IMR-90 (cell line): ENCODE measurements at regions not wholly inside any gene's neighbourhood (a gene's known extent, or its start where the extent isn't known, plus 50 kb on each side); places are given as distances from the start of the nearest gene placed in this dataset.

Experiments used
- ATAC-seq: fragments of 200-7000 bp; cut with Tn5 transposase; 2 replicates; pipeline ENCODE4 v1.9.1; 2020; ENCODE audit warnings: low read depth, mild to moderate bottlenecking, moderate library complexity
- BruUV-seq: library from RNA; stranded (reverse); fragments of 400-500 nt; replicated peaks from 2 replicates; lab custom pipeline; 2021; lab: Mats Ljungman, UMichigan
- CTCF ChIA-PET: fragments of 300-600 bp; formaldehyde crosslinking; extraction: SDS; loops from one replicate; lab custom pipeline; 2021; ENCODE audit warnings: antibody characterized with exemption; lab: Yijun Ruan, JAX
- POLR2A ChIA-PET: fragments of 300-600 bp; sonication (Branson Sonifier 250); formaldehyde crosslinking; loops from one replicate; lab custom pipeline; 2022; ENCODE audit warnings: antibody characterized with exemption; ENCODE audit not compliant: unreplicated experiment; lab: Charles Lee
- DNase-seq: peaks from one replicate; pipeline ENCODE4 v3.0.0; 2013
- H2AFZ ChIP-seq: replicated peaks from 2 replicates; pipeline ENCODE3; 2013; ENCODE audit warnings: low read length, mild to moderate bottlenecking; ENCODE audit not compliant: poor library complexity
- H2AK5ac ChIP-seq: 2 replicates; pipeline ENCODE4 v1.6.1; 2013; ENCODE audit warnings: low read depth, low read length, inconsistent platforms
- H2AK9ac ChIP-seq: replicated peaks from 2 replicates; pipeline ENCODE3; 2013; ENCODE audit warnings: mild to moderate bottlenecking, low read depth, low read length, moderate library complexity; ENCODE audit not compliant: poor library complexity
- H2BK120ac ChIP-seq: 2 replicates; pipeline ENCODE4 v1.6.1; 2013; ENCODE audit warnings: low read depth, low read length, inconsistent platforms
- H2BK15ac ChIP-seq: 3 replicates; pipeline ENCODE4 v1.6.1; 2013; ENCODE audit warnings: low read depth, low read length, inconsistent platforms
- H2BK20ac ChIP-seq: 2 replicates; pipeline ENCODE4 v1.6.1; 2013; ENCODE audit warnings: low read depth, mild to moderate bottlenecking, inconsistent platforms, low read length, moderate library complexity
- H2BK5ac ChIP-seq: 2 replicates; pipeline ENCODE4 v1.6.1; 2013; ENCODE audit warnings: mild to moderate bottlenecking, low read depth, low read length, inconsistent platforms; ENCODE audit not compliant: poor library complexity, severe bottlenecking
- H3K14ac ChIP-seq: replicated peaks from 2 replicates; pipeline ENCODE4 v1.6.1; 2013; ENCODE audit warnings: low read depth, low read length, inconsistent platforms
- H3K18ac ChIP-seq: 2 replicates; pipeline ENCODE4 v1.6.1; 2013; ENCODE audit warnings: low read depth, low read length, control low read depth
- H3K23ac ChIP-seq: 2 replicates; pipeline ENCODE4 v1.6.1; 2013; ENCODE audit warnings: low read depth, low read length, inconsistent platforms
- H3K27ac ChIP-seq: 2 replicates; pipeline ENCODE4 v1.5.1; 2013; ENCODE audit warnings: mild to moderate bottlenecking, control low read depth, low read length; ENCODE audit not compliant: insufficient read depth
- H3K27me3 ChIP-seq: 2 replicates; pipeline ENCODE4 v1.6.1; 2013; ENCODE audit warnings: low read length; ENCODE audit not compliant: control insufficient read depth, insufficient read depth
- H3K36me3 ChIP-seq: 2 replicates; pipeline ENCODE4 v1.6.1; 2013; ENCODE audit warnings: low read length, mixed read lengths; ENCODE audit not compliant: control insufficient read depth, insufficient read depth
- H3K4ac ChIP-seq: 2 replicates; pipeline ENCODE4 v1.6.1; 2013; ENCODE audit warnings: low read depth, low read length, inconsistent platforms
- H3K4me1 ChIP-seq: 2 replicates; pipeline ENCODE4 v1.6.1; 2013; ENCODE audit warnings: low read length, mixed read lengths; ENCODE audit not compliant: control insufficient read depth, insufficient read depth
- H3K4me2 ChIP-seq: 2 replicates; pipeline ENCODE4 v1.6.1; 2013; ENCODE audit warnings: low read depth, mild to moderate bottlenecking, control low read depth, low read length, moderate library complexity
- H3K4me3 ChIP-seq: 2 replicates; pipeline ENCODE4 v1.5.1; 2013; ENCODE audit warnings: low read depth, mild to moderate bottlenecking, control low read depth, low read length, moderate library complexity; ENCODE audit not compliant: insufficient read depth
- H3K56ac ChIP-seq: 2 replicates; pipeline ENCODE4 v1.6.1; 2013; ENCODE audit warnings: low read length, inconsistent platforms; ENCODE audit not compliant: insufficient read depth; ENCODE audit errors: extremely low read depth
- H3K79me1 ChIP-seq, 2 experiments: 2 replicates each; pipeline ENCODE4 v1.6.1; 2013; ENCODE audit warnings: low read length in 2 of 2, inconsistent platforms in 1 of 2, low read depth in 1 of 2
- H3K9ac ChIP-seq: 2 replicates; pipeline ENCODE4 v1.6.1; 2013; ENCODE audit warnings: low read depth, low read length, control low read depth
- H3K9me1 ChIP-seq: 2 replicates; pipeline ENCODE4 v1.6.1; 2013; ENCODE audit warnings: low read length, inconsistent platforms; ENCODE audit not compliant: insufficient read depth
- H3K9me3 ChIP-seq: 2 replicates; pipeline ENCODE4 v1.6.1; 2013; ENCODE audit warnings: low read length; ENCODE audit not compliant: control insufficient read depth, insufficient read depth
- H4K20me1 ChIP-seq: 2 replicates; pipeline ENCODE4 v1.6.1; 2013; ENCODE audit warnings: low read length, inconsistent platforms; ENCODE audit not compliant: insufficient read depth
- H4K5ac ChIP-seq: 2 replicates; pipeline ENCODE4 v1.6.1; 2013; ENCODE audit warnings: mild to moderate bottlenecking, low read depth, low read length, control low read depth
- H4K8ac ChIP-seq, 2 experiments: 2 replicates each; pipeline ENCODE4 v1.6.1; 2013; ENCODE audit warnings: low read depth in 2 of 2, low read length in 2 of 2, control low read depth in 1 of 2, inconsistent platforms in 1 of 2
- H4K91ac ChIP-seq: 2 replicates; pipeline ENCODE4 v1.6.1; 2013; ENCODE audit warnings: low read depth, low read length, inconsistent platforms; ENCODE audit not compliant: insufficient read depth
- BHLHE40 ChIP-seq: fragments of 150-350 bp; IDR thresholded peaks from 2 replicates; pipeline ENCODE4 v1.6.1; 2016; ENCODE audit warnings: mild to moderate bottlenecking, low read depth, low read length
- CEBPB ChIP-seq: IDR thresholded peaks from 2 replicates; pipeline ENCODE4 v1.6.1; 2012; ENCODE audit warnings: low read depth, low read length, improper control_type of control experiment
- CHD1 ChIP-seq: IDR thresholded peaks from 2 replicates; pipeline ENCODE4 v1.6.1; 2012; ENCODE audit warnings: low read depth, low read length, improper control_type of control experiment
- CTCF ChIP-seq: conservative IDR thresholded peaks from 2 replicates; pipeline ENCODE4 v1.5.1; 2012; ENCODE audit warnings: mild to moderate bottlenecking, low read depth, low read length, improper control_type of control experiment
- ELK1 ChIP-seq: fragments of 150-350 bp; IDR thresholded peaks from 2 replicates; pipeline ENCODE4 v1.6.1; 2016; ENCODE audit warnings: low read depth, mild to moderate bottlenecking, low read length, moderate library complexity, borderline replicate concordance
- FOS ChIP-seq: fragments of 150-350 bp; IDR thresholded peaks from 2 replicates; pipeline ENCODE4 v1.6.1; 2016; ENCODE audit warnings: low read depth, low read length
- MAFK ChIP-seq: IDR thresholded peaks from 2 replicates; pipeline ENCODE4 v1.6.1; 2012; ENCODE audit warnings: low read depth, low read length, improper control_type of control experiment
- MAZ ChIP-seq: IDR thresholded peaks from 2 replicates; pipeline ENCODE4 v1.6.1; 2012; ENCODE audit warnings: low read depth, mild to moderate bottlenecking, low read length, improper control_type of control experiment, moderate library complexity, borderline replicate concordance
- MXI1 ChIP-seq: IDR thresholded peaks from 2 replicates; pipeline ENCODE4 v1.6.1; 2012; ENCODE audit warnings: low read depth, mild to moderate bottlenecking, low read length, moderate library complexity, borderline replicate concordance
- NFE2L2 ChIP-seq: fragments of 150-350 bp; IDR thresholded peaks from 2 replicates; pipeline ENCODE4 v1.6.1; 2016; ENCODE audit warnings: low read depth, mild to moderate bottlenecking, low read length
- POLR2A ChIP-seq: IDR thresholded peaks from 2 replicates; pipeline ENCODE4 v1.6.1; 2012; ENCODE audit warnings: mild to moderate bottlenecking, low read depth, low read length
- RAD21 ChIP-seq: IDR thresholded peaks from 2 replicates; pipeline ENCODE4 v1.6.1; 2012; ENCODE audit warnings: low read length, improper control_type of control experiment
- RCOR1 ChIP-seq: IDR thresholded peaks from 2 replicates; pipeline ENCODE4 v1.6.1; 2012; ENCODE audit warnings: mild to moderate bottlenecking, low read length, improper control_type of control experiment; ENCODE audit not compliant: insufficient replicate concordance
- RFX5 ChIP-seq: IDR thresholded peaks from 2 replicates; pipeline ENCODE4 v1.8.0; 2012; ENCODE audit warnings: low read depth, mild to moderate bottlenecking, low read length, moderate library complexity
- SMC3 ChIP-seq: fragments of 150-350 bp; IDR thresholded peaks from 2 replicates; pipeline ENCODE4 v1.6.1; 2016; ENCODE audit warnings: low read depth, mild to moderate bottlenecking, antibody characterized with exemption, low read length, moderate library complexity
- USF2 ChIP-seq: fragments of 150-350 bp; IDR thresholded peaks from 2 replicates; pipeline ENCODE4 v1.6.1; 2017; ENCODE audit warnings: mild to moderate bottlenecking, antibody characterized with exemption, low read length, low read depth
- WGBS, 2 experiments: methylation state at CpG; one replicate each; pipeline versions ENCODE4 v1.1.5 to v1.1.7; 2013; ENCODE audit warnings: missing lambda C conversion rate in 2 of 2; ENCODE audit not compliant: insufficient read length in 1 of 2; ENCODE audit errors: extremely low coverage in 2 of 2; 5-methylcytosine and 5-hydroxymethylcytosine counted together
- dilution Hi-C: fragments of 300-500 bp; cut with HindIII; formaldehyde crosslinking; loops from one replicate; pipeline ENCODE4 v1.14.3; 2018; ENCODE audit warnings: low sequenced_read_pairs; ENCODE audit not compliant: unreplicated experiment
- in situ Hi-C: fragments of 300-500 bp; cut with MboI; formaldehyde crosslinking; loops from 3 replicates; pipeline ENCODE4 v1.14.3; 2019; ENCODE audit warnings: low sequenced_read_pairs, inconsistent platforms, mixed read lengths
- intact Hi-C: fragments of 100-400 bp; cut with micrococcal nuclease; formaldehyde crosslinking; loops from 2 replicates; pipeline ENCODE4 v1.10.0; 2022

- Histone ChIP-seq H3K36me3 (no peaks in the 10 kb centered on the region), H2AK9ac (no peak overlapping the region), H2BK20ac (no peak overlapping the region), H4K91ac (no peak overlapping the region), H3K27ac (no peak overlapping the region), H3K27me3 (no peaks in the 10 kb centered on the region), H2AFZ (no peak overlapping the region), H4K8ac (no peak overlapping the region), H2AK5ac (no peak overlapping the region), H2BK120ac (no peak overlapping the region), H2BK15ac (no peak overlapping the region), H3K9ac (no peak overlapping the region), H3K4ac (no peak overlapping the region), H3K4me2 (no peak overlapping the region), H4K5ac (no peak overlapping the region), H3K4me1 (no peaks in the 10 kb centered on the region), H3K4me3 (no peak overlapping the region), H3K23ac (no peak overlapping the region), H3K18ac (no peak overlapping the region), H3K14ac (no peak overlapping the region), H3K79me1 (no peaks in the 10 kb centered on the region), H4K20me1 (no peaks in the 10 kb centered on the region), H3K9me3 (peaks cover 5% of the 10 kb centered on the region), H3K9me1 (no peaks in the 10 kb centered on the region), H2BK5ac (no peak overlapping the region), H3K56ac (no peak overlapping the region)
- no peak for DNase-seq
- dilution Hi-C loops = no loop called here
- no TSS peak for BruUV-seq
- WGBS, 2 experiments = no CpG with 5 or more reads among the region's 2 CpGs
- intact Hi-C loops = no loop called here
- ChIA-PET CTCF (no interaction called here), POLR2A (no interaction called here)
- TF ChIP-seq MXI1 (no peak), CEBPB (no peak), CHD1 (no peak), RAD21 (no peak), POLR2A (no peak), NFE2L2 (no peak), CTCF (no peak), SMC3 (no peak), MAZ (no peak), MAFK (no peak), ELK1 (no peak), FOS (no peak), RCOR1 (no peak), BHLHE40 (no peak), RFX5 (no peak), USF2 (no peak)
- ATAC-seq = no peak
- in situ Hi-C loops = no loop called here
Observed at GRCh38 chr5:85910335-85910734, 707.4 kb upstream of the COX7C start.
